ENCODE measurements at regions not wholly inside any gene's neighbourhood (a gene's known extent, or its start where the extent isn't known, plus 50 kb on each side); places are given as distances from the start of the nearest gene placed in this dataset.

DNA sequence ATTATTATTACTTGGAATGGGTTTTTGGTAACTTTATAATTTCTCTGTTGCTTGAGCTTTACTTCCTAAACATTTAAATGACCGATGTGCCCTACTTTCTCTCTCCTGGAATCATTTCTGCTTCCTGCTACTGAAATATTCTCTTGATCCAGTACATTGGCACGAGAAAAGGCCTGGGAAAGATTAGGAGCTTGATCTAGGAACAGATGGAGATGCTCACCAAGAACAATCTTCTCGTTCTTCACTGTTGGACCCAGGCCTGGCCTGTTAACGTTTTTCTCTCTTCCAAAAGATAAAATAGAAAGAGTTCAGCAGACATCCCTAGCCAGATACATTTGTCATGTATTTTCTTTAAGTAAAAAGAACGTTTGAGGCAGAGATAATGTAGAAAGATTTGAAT is 1356.8 kb upstream of the CRIM1 start:
- DNase-seq (no peak), FAIRE-seq (no peak)
- H3K4me1 ChIP-seq (ENCODE audit: control insufficient read depth in 3 of 3, insufficient read depth in 2 of 3, low read depth in 1 of 3, low read length in 2 of 3) = no peaks in the 10 kb centered on the region
- H3K9me3 ChIP-seq (ENCODE audit: control insufficient read depth in 2 of 2, insufficient read depth in 1 of 2, low read depth in 1 of 2, low read length in 1 of 2) = no peaks in the 10 kb centered on the region
- no peak overlapping the region for H3K27ac ChIP-seq (ENCODE audit: low read depth in 1 of 3, low read length in 2 of 3)
- no peaks in the 10 kb centered on the region for H3K36me3 ChIP-seq (ENCODE audit: control insufficient read depth in 3 of 3, insufficient read depth in 2 of 3, low read depth in 1 of 3, low read length in 3 of 3)
- WGBS, 3 donors = 41 to 53% (median 43%) methylated on average over 5 of the region's 5 CpGs
- no peaks in the 10 kb centered on the region for H3K27me3 ChIP-seq (ENCODE audit: control insufficient read depth in 3 of 3, insufficient read depth in 3 of 3, low read length in 3 of 3)
- H3K4me3 ChIP-seq (ENCODE audit: low read depth in 1 of 3, low read length in 3 of 3) = no peak overlapping the region

DNA sequence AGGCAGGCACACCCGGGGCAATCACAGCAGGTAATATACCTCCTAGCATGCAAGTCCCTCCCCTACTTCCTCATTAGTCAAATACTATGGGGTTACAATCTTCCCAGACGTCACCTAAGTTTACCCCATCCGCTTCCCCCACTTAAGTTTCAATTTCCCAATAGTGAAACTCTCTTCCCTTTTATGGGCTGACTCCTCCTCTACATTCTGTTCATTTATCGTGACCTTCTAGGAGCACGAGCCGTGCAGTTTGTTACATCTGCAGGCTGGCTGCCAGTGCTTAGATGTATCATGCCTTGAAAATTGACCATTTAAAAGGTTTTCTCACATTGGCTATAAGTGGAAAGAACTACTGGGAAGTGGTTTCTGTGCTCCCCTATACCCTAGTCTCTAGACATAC is 1357.8 kb upstream of the CRIM1 start:
- no peak for DNase-seq
- no peaks in the 10 kb centered on the region for H3K36me3 ChIP-seq (ENCODE audit: control insufficient read depth in 3 of 3, insufficient read depth in 2 of 3, low read depth in 1 of 3, low read length in 3 of 3)
- FAIRE-seq = no peak
- no peak overlapping the region for H3K4me3 ChIP-seq (ENCODE audit: low read depth in 1 of 3, low read length in 3 of 3)
- 80 to 85% (median 81%) methylated on average over 6 of the region's 6 CpGs for WGBS, 3 donors
- no peaks in the 10 kb centered on the region for H3K4me1 ChIP-seq (ENCODE audit: control insufficient read depth in 3 of 3, insufficient read depth in 2 of 3, low read depth in 1 of 3, low read length in 2 of 3)
- no peaks in the 10 kb centered on the region for H3K27me3 ChIP-seq (ENCODE audit: control insufficient read depth in 3 of 3, insufficient read depth in 3 of 3, low read length in 3 of 3)
- no peak overlapping the region for H3K27ac ChIP-seq (ENCODE audit: low read depth in 1 of 3, low read length in 2 of 3)
- H3K9me3 ChIP-seq (ENCODE audit: control insufficient read depth in 2 of 2, insufficient read depth in 1 of 2, low read depth in 1 of 2, low read length in 1 of 2) = no peaks in the 10 kb centered on the region

DNA sequence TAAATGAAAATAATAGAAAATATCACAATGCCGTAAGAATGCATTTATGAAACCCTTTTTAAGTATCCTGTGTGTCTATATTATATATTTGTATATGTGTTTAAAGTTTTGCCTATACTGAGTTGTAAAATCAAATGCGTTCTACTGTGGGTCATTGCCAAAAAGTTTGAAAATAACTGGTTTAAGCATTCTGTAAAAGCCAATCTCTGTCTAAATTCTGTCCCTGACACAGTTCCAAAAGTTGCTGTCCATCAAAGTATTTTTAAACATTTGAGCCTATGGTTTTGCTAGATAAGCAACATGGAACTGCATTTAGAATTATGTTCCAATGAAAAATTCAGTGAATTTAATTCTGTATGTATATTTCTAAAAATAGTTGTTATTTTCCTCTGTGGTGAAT is 1360.4 kb upstream of the CRIM1 start:
- no peaks in the 10 kb centered on the region for H3K36me3 ChIP-seq (ENCODE audit: control insufficient read depth in 3 of 3, insufficient read depth in 2 of 3, low read depth in 1 of 3, low read length in 3 of 3)

DNA sequence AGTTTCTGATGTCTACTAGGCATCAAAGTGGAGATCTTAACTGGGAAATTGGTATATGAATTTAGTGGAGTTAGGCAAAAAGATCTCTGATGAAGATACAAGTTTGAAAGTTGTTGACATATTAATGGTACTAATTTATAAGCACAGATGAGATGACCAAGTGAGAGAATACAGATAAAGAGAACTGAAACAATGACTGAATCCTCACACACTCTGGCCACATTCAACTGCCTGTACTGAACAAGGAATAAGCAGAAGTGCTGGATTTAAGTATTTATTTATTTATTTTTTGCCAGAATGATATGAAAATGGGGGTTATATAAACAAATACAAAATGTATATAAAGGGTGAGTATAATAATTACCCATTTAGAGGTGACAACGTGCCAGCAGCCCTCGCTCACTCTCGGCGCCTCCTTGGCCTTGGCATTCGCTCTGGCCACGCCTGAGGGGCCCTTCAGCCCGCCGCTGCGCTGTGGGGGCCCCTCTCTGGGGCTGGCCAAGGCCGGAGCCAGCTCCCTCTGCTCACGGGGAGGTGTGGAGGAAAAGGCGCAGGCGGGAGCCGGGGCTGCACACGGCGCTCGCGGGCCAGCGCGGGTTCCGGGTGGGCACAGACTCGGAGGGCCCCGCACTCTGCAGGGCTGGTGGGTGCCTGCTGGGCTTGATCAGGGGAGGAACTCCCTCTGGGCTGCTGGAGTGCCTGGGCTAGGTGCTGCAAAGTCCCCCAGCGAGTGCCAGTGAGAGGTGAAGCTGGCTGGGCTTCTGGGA is 1363.9 kb upstream of the CRIM1 start:
- DNase-seq = no peak
- 86 to 91% (median 89%) methylated on average over 24 of the region's 24 CpGs for WGBS, 3 donors
- no peak for FAIRE-seq
- Histone ChIP-seq H3K4me1 (ENCODE audit: control insufficient read depth in 3 of 3, insufficient read depth in 2 of 3, low read depth in 1 of 3, low read length in 2 of 3) (no peaks in the 10 kb centered on the region), H3K27ac (ENCODE audit: low read depth in 1 of 3, low read length in 2 of 3) (no peak overlapping the region), H3K27me3 (ENCODE audit: control insufficient read depth in 3 of 3, insufficient read depth in 3 of 3, low read length in 3 of 3) (no peaks in the 10 kb centered on the region), H3K9me3 (ENCODE audit: control insufficient read depth in 2 of 2, insufficient read depth in 1 of 2, low read depth in 1 of 2, low read length in 1 of 2) (no peaks in the 10 kb centered on the region), H3K4me3 (ENCODE audit: low read depth in 1 of 3, low read length in 3 of 3) (no peak overlapping the region), H3K36me3 (ENCODE audit: control insufficient read depth in 3 of 3, insufficient read depth in 2 of 3, low read depth in 1 of 3, low read length in 3 of 3) (no peaks in the 10 kb centered on the region)

More for the DNA sequence above, 1360.4 kb upstream of the CRIM1 start:
- no peak overlapping the region for H3K27ac ChIP-seq (ENCODE audit: low read depth in 1 of 3, low read length in 2 of 3)
- H3K9me3 ChIP-seq (ENCODE audit: control insufficient read depth in 2 of 2, insufficient read depth in 1 of 2, low read depth in 1 of 2, low read length in 1 of 2) = no peaks in the 10 kb centered on the region
- WGBS, 3 donors = 40 to 55% (median 45%) methylated on average over 2 of the region's 2 CpGs
- no peak for FAIRE-seq
- no peak overlapping the region for H3K4me3 ChIP-seq (ENCODE audit: low read depth in 1 of 3, low read length in 3 of 3)
- DNase-seq = no peak
- no peaks in the 10 kb centered on the region for H3K27me3 ChIP-seq (ENCODE audit: control insufficient read depth in 3 of 3, insufficient read depth in 3 of 3, low read length in 3 of 3)
- no peaks in the 10 kb centered on the region for H3K4me1 ChIP-seq (ENCODE audit: control insufficient read depth in 3 of 3, insufficient read depth in 2 of 3, low read depth in 1 of 3, low read length in 2 of 3)

DNA sequence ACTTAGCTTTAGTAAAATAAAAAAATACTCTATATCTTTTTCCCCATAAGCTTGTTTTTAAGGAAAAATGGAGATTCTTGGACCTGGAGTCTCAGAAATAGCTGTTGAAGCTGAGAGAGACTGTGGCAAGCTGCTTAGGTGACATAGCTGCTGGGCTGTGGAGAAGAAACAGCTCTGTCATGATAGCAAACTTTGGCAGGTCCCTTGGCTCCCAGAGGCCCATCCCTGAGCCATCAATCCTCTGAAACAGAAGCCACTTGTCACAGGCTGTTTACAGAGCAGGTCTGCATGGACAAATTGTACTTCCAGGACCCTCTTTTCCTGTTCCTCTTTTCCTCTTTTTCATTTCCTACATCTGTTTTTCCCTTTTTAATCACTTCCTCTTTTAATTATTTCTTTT is 1370.1 kb upstream of the CRIM1 start:
- Histone ChIP-seq H3K27me3 (ENCODE audit: control insufficient read depth in 3 of 3, insufficient read depth in 3 of 3, low read length in 3 of 3) (no peaks in the 10 kb centered on the region), H3K4me1 (ENCODE audit: control insufficient read depth in 3 of 3, insufficient read depth in 2 of 3, low read depth in 1 of 3, low read length in 2 of 3) (no peaks in the 10 kb centered on the region), H3K36me3 (ENCODE audit: control insufficient read depth in 3 of 3, insufficient read depth in 2 of 3, low read depth in 1 of 3, low read length in 3 of 3) (no peaks in the 10 kb centered on the region), H3K27ac (ENCODE audit: low read depth in 1 of 3, low read length in 2 of 3) (no peak overlapping the region), H3K9me3 (ENCODE audit: control insufficient read depth in 2 of 2, insufficient read depth in 1 of 2, low read depth in 1 of 2, low read length in 1 of 2) (peaks cover 0 to 4% of the 10 kb centered on the region in 2 donors), H3K4me3 (ENCODE audit: low read depth in 1 of 3, low read length in 3 of 3) (no peak overlapping the region)
- DNase-seq = no peak
- no peak for FAIRE-seq

DNA sequence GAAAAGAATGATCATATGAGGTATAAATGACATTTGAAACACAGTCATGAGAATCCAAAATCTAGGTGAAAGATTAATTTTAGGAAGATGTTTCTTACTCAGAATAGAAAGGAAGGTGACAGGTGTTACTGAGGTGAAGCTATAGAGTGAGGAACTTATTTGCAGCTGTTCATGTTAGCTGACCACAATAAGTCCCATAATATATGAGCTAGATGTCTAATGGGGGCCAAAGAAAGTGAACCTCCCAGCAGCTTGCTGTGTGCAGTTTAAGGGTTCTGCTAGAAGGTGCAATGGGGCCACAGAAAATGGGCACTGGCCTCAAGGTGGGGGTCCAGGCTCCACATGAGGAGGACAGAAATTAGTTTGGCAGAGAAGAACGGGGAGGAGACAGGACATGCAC is 1374.9 kb upstream of the CRIM1 start:
- 76 to 80% (median 79%) methylated on average over 1 of the region's 1 CpG for WGBS, 3 donors
- H3K27me3 ChIP-seq (ENCODE audit: control insufficient read depth in 3 of 3, insufficient read depth in 3 of 3, low read length in 3 of 3) = no peaks in the 10 kb centered on the region
- H3K4me3 ChIP-seq (ENCODE audit: low read depth in 1 of 3, low read length in 3 of 3) = no peak overlapping the region
- H3K4me1 ChIP-seq (ENCODE audit: control insufficient read depth in 3 of 3, insufficient read depth in 2 of 3, low read depth in 1 of 3, low read length in 2 of 3) = no peaks in the 10 kb centered on the region
- no peak for DNase-seq
- no peak overlapping the region for H3K27ac ChIP-seq (ENCODE audit: low read depth in 1 of 3, low read length in 2 of 3)
- H3K36me3 ChIP-seq (ENCODE audit: control insufficient read depth in 3 of 3, insufficient read depth in 2 of 3, low read depth in 1 of 3, low read length in 3 of 3) = no peaks in the 10 kb centered on the region
- peaks cover 0 to 4% of the 10 kb centered on the region in 2 donors for H3K9me3 ChIP-seq (ENCODE audit: control insufficient read depth in 2 of 2, insufficient read depth in 1 of 2, low read depth in 1 of 2, low read length in 1 of 2)
- no peak for FAIRE-seq

DNA sequence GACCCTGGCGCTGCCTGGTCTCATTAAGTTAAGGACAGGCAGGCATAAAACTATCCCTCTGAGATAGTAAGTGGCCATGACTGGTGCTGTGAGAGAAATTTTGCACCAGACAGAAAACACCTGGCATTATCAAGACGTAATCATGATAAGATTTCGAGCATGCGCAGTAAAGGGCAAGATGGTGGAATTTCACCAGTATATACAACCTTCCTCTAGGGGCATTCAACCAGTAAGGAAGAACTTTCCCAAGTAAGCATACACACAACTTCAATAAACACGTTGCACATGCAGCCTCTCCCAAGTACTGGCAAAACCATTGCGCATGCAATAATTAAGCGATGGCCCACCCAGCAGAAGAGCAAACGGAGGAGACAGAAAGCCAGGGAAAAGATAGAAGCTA is 1376.4 kb upstream of the CRIM1 start:
- 62 to 78% (median 77%) methylated on average over 8 of the region's 8 CpGs for WGBS, 3 donors
- H3K36me3 ChIP-seq (ENCODE audit: control insufficient read depth in 3 of 3, insufficient read depth in 2 of 3, low read depth in 1 of 3, low read length in 3 of 3) = no peaks in the 10 kb centered on the region
- H3K9me3 ChIP-seq (ENCODE audit: control insufficient read depth in 2 of 2, insufficient read depth in 1 of 2, low read depth in 1 of 2, low read length in 1 of 2) = peaks cover 0 to 4% of the 10 kb centered on the region in 2 donors
- no peak for DNase-seq
- H3K27me3 ChIP-seq (ENCODE audit: control insufficient read depth in 3 of 3, insufficient read depth in 3 of 3, low read length in 3 of 3) = no peaks in the 10 kb centered on the region
- H3K4me1 ChIP-seq (ENCODE audit: control insufficient read depth in 3 of 3, insufficient read depth in 2 of 3, low read depth in 1 of 3, low read length in 2 of 3) = no peaks in the 10 kb centered on the region
- no peak for FAIRE-seq
- H3K4me3 ChIP-seq (ENCODE audit: low read depth in 1 of 3, low read length in 3 of 3) = no peak overlapping the region
- no peak overlapping the region for H3K27ac ChIP-seq (ENCODE audit: low read depth in 1 of 3, low read length in 2 of 3)

DNA sequence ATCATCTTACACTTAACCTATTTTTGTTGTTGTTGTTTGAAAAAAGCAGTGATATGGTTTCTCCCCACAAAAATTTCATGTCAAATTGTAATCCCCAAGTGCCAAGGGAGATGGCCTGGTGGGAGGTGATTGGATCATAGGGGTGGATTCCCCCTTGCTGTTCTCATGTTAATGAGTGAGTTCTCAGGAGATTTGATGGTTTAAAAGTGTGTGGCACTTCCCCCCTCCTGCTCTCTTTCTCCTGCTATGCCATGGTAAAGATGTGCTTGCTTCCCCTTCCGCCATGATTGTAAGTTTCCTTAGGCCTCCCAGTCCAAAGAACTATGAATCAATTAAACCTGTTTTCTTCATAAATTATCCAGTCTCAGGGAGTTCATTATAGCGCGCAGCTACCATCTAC is 1362.7 kb upstream of the FAM98A start:
- WGBS, 3 donors = 93 to 97% (median 94%) methylated on average over 3 of the region's 3 CpGs
- no peak for FAIRE-seq
- H3K36me3 ChIP-seq (ENCODE audit: control insufficient read depth in 3 of 3, insufficient read depth in 2 of 3, low read depth in 1 of 3, low read length in 3 of 3) = no peaks in the 10 kb centered on the region
- no peak overlapping the region for H3K27ac ChIP-seq (ENCODE audit: low read depth in 1 of 3, low read length in 2 of 3)
- peaks cover 0 to 1% of the 10 kb centered on the region in 2 donors for H3K9me3 ChIP-seq (ENCODE audit: control insufficient read depth in 2 of 2, insufficient read depth in 1 of 2, low read depth in 1 of 2, low read length in 1 of 2)
- no peak for DNase-seq
- H3K27me3 ChIP-seq (ENCODE audit: control insufficient read depth in 3 of 3, insufficient read depth in 3 of 3, low read length in 3 of 3) = no peaks in the 10 kb centered on the region
- H3K4me1 ChIP-seq (ENCODE audit: control insufficient read depth in 3 of 3, insufficient read depth in 2 of 3, low read depth in 1 of 3, low read length in 2 of 3) = no peaks in the 10 kb centered on the region
- no peak overlapping the region for H3K4me3 ChIP-seq (ENCODE audit: low read depth in 1 of 3, low read length in 3 of 3)

DNA sequence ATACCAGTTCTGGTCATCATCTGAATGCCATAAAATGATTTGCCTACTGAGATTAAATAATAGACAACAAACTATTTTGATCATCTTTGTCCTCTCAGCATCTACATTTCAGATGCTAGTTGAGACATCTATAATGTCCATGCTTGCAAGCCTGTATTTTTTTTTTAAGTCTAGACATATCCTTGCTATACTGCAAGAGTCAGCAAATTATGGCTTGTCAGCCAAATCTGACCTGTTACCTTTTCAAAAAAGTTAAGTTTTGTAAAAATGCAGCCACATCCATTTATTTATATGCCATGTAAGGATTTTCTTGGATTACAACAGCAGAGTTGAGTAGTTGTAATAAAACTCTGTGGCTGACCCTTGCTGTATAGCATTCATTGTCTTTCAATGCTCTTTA is 1355.7 kb upstream of the FAM98A start:
- no peak overlapping the region for H3K4me3 ChIP-seq (ENCODE audit: low read depth in 1 of 3, low read length in 3 of 3)
- H3K27ac ChIP-seq (ENCODE audit: low read depth in 1 of 3, low read length in 2 of 3) = no peak overlapping the region
- H3K27me3 ChIP-seq (ENCODE audit: control insufficient read depth in 3 of 3, insufficient read depth in 3 of 3, low read length in 3 of 3) = no peaks in the 10 kb centered on the region
- no peaks in the 10 kb centered on the region for H3K9me3 ChIP-seq (ENCODE audit: control insufficient read depth in 2 of 2, insufficient read depth in 1 of 2, low read depth in 1 of 2, low read length in 1 of 2)
- no peaks in the 10 kb centered on the region for H3K4me1 ChIP-seq (ENCODE audit: control insufficient read depth in 3 of 3, insufficient read depth in 2 of 3, low read depth in 1 of 3, low read length in 2 of 3)
- FAIRE-seq (no peak), DNase-seq (no peak)
- no peaks in the 10 kb centered on the region for H3K36me3 ChIP-seq (ENCODE audit: control insufficient read depth in 3 of 3, insufficient read depth in 2 of 3, low read depth in 1 of 3, low read length in 3 of 3)

Measured in small intestine (tissue), 7 donors.